GM23338 (cell line): ENCODE measurements at regions not wholly inside any gene's neighbourhood (a gene's known extent, or its start where the extent isn't known, plus 50 kb on each side); places are given as distances from the start of the nearest gene placed in this dataset.

Experiments
- ATAC-seq: fragments of 200-7000 bp; cut with Tn5 transposase; 3 replicates; pipeline ENCODE4 v1.9.1; 2020
- DNase-seq: peaks from one replicate; pipeline ENCODE4 v3.0.0-alpha.2; 2015; ENCODE audit warnings: low spot score
- H2AFZ ChIP-seq: fragments of 200-600 bp; sonication (generic); 2 replicates; pipeline ENCODE4 v1.8.0; 2016; ENCODE audit warnings: antibody characterized with exemption, mild to moderate bottlenecking, moderate library complexity
- H3F3A ChIP-seq: fragments of 200-600 bp; sonication (generic); replicated peaks from 2 replicates; pipeline ENCODE4 v1.8.0; 2017; ENCODE audit warnings: antibody characterized with exemption, mixed run types, low read depth
- H3K27ac ChIP-seq: fragments of 200-600 bp; sonication (generic); 2 replicates; pipeline ENCODE4 v1.6.1; 2016; ENCODE audit warnings: low read depth
- H3K27me3 ChIP-seq: fragments of 200-600 bp; sonication (generic); 2 replicates; pipeline ENCODE4 v1.8.0; 2016; ENCODE audit warnings: mild to moderate bottlenecking, mixed run types, moderate library complexity; ENCODE audit not compliant: insufficient read depth
- H3K36me3 ChIP-seq: fragments of 200-600 bp; sonication (generic); 2 replicates; pipeline ENCODE4 v1.8.0; 2016; ENCODE audit warnings: mild to moderate bottlenecking; ENCODE audit not compliant: insufficient read depth
- H3K4me1 ChIP-seq: fragments of 200-600 bp; sonication (generic); 2 replicates; pipeline ENCODE4 v1.8.0; 2016; ENCODE audit warnings: mild to moderate bottlenecking, moderate library complexity; ENCODE audit not compliant: insufficient read depth
- H3K4me2 ChIP-seq: fragments of 200-600 bp; sonication (generic); 2 replicates; pipeline ENCODE4 v1.7.1; 2017; ENCODE audit warnings: mixed run types
- H3K4me3 ChIP-seq: fragments of 200-600 bp; sonication (generic); 2 replicates; pipeline ENCODE4 v1.6.1; 2016; ENCODE audit warnings: mixed run types
- H3K79me2 ChIP-seq: fragments of 200-600 bp; sonication (generic); replicated peaks from 2 replicates; pipeline ENCODE4 v1.8.0; 2017; ENCODE audit warnings: mild to moderate bottlenecking; ENCODE audit not compliant: insufficient read depth
- H3K9me2 ChIP-seq: fragments of 200-600 bp; sonication (generic); 2 replicates; pipeline ENCODE4 v1.8.0; 2017; ENCODE audit not compliant: insufficient read depth
- H4K20me1 ChIP-seq: fragments of 200-600 bp; sonication (generic); replicated peaks from 2 replicates; pipeline ENCODE4 v1.8.0; 2017; ENCODE audit warnings: mild to moderate bottlenecking; ENCODE audit not compliant: insufficient read depth
- H3K27ac Mint-ChIP-seq: 2 replicates; pipeline ENCODE4 v1.8.0; 2020; ENCODE audit warnings: inconsistent platforms, mild to moderate bottlenecking, moderate library complexity, mixed read lengths
- H3K27me3 Mint-ChIP-seq: 3 replicates; pipeline ENCODE4 v1.8.0; 2022; ENCODE audit warnings: low read depth, mild to moderate bottlenecking, moderate library complexity, mixed read lengths, inconsistent platforms; ENCODE audit not compliant: insufficient read depth, poor library complexity
- H3K36me3 Mint-ChIP-seq: 3 replicates; pipeline ENCODE4 v1.8.0; 2021; ENCODE audit warnings: low read depth, mild to moderate bottlenecking, inconsistent platforms, moderate library complexity, mixed read lengths
- H3K4me1 Mint-ChIP-seq: 3 replicates; pipeline ENCODE4 v1.8.0; 2020; ENCODE audit warnings: mild to moderate bottlenecking, inconsistent platforms, mixed read lengths
- H3K4me3 Mint-ChIP-seq: 3 replicates; pipeline ENCODE4 v1.8.0; 2021; ENCODE audit warnings: moderate library complexity, mild to moderate bottlenecking, inconsistent platforms, mixed read lengths
- H3K9me3 Mint-ChIP-seq: 3 replicates; pipeline ENCODE4 v1.8.0; 2020; ENCODE audit warnings: moderate library complexity, mild to moderate bottlenecking, inconsistent platforms, mixed read lengths
- CREB1 ChIP-seq: fragments of 250-450 bp; sonication (Bioruptor Pico); IDR thresholded peaks from 2 replicates; pipeline ENCODE4 v1.5.0; 2020; ENCODE audit warnings: low read depth, mild to moderate bottlenecking, moderate library complexity
- CTCF ChIP-seq, 2 experiments: fragments of 200-600 bp in 1 of 2; sonication (generic) in 1 of 2; conservative IDR thresholded peaks; 2 replicates each; pipeline versions ENCODE4 v1.5.1 to v1.6.1; 2016 to 2017; ENCODE audit warnings: antibody characterized with exemption in 2 of 2, low read depth in 2 of 2, mild to moderate bottlenecking in 2 of 2, moderate library complexity in 1 of 2
- ETS1 ChIP-seq: IDR thresholded peaks from 2 replicates; pipeline ENCODE4 v1.6.1; 2016; ENCODE audit warnings: antibody characterized with exemption
- EZH2 ChIP-seq: fragments of 200-600 bp; sonication (generic); IDR thresholded peaks from one replicate; pipeline ENCODE4 v1.8.0; 2017; ENCODE audit warnings: antibody characterized with exemption, mild to moderate bottlenecking, low read depth; ENCODE audit not compliant: unreplicated experiment
- EZH2phosphoT487 ChIP-seq: fragments of 200-600 bp; sonication (generic); IDR thresholded peaks from one replicate; pipeline ENCODE4 v1.8.1; 2018; ENCODE audit warnings: antibody characterized with exemption; ENCODE audit not compliant: unreplicated experiment
- JUNB ChIP-seq: IDR thresholded peaks from one replicate; pipeline ENCODE4 v1.6.1; 2016; ENCODE audit warnings: antibody characterized with exemption; ENCODE audit not compliant: unreplicated experiment
- NANOG ChIP-seq: IDR thresholded peaks from 2 replicates; pipeline ENCODE4 v1.6.1; 2016; ENCODE audit warnings: antibody characterized with exemption, borderline replicate concordance
- POLR2AphosphoS5 ChIP-seq: IDR thresholded peaks from 2 replicates; pipeline ENCODE4 v1.6.1; 2016; ENCODE audit warnings: antibody characterized with exemption, low read depth
- REST ChIP-seq: IDR thresholded peaks from one replicate; pipeline ENCODE4 v1.6.1; 2018; ENCODE audit warnings: antibody characterized with exemption; ENCODE audit not compliant: unreplicated experiment
- STAT1 ChIP-seq: IDR thresholded peaks from one replicate; pipeline ENCODE4 v1.6.1; 2016; ENCODE audit warnings: antibody characterized with exemption; ENCODE audit not compliant: unreplicated experiment
- ZNF114 ChIP-seq: fragments of 250-450 bp; sonication (Bioruptor Pico); IDR thresholded peaks from 2 replicates; pipeline ENCODE4 v1.5.0; 2020; ENCODE audit warnings: mild to moderate bottlenecking, moderate library complexity
- ZNF331 ChIP-seq: fragments of 250-450 bp; sonication (Bioruptor Pico); IDR thresholded peaks from 2 replicates; pipeline ENCODE4 v1.5.0; 2020; ENCODE audit warnings: low read depth, mild to moderate bottlenecking, moderate library complexity

- H3K4me2 ChIP-seq = no peak overlapping the region
- H3K9me3 Mint-ChIP-seq = peaks cover 5% of the 10 kb centered on the region; the same call in 2 of the 3 replicates
- H3K27ac Mint-ChIP-seq = no peak overlapping the region
- ATAC-seq (no peak), DNase-seq (no peak)
- H3K36me3 Mint-ChIP-seq = no peaks in the 10 kb centered on the region
- H3K4me3 Mint-ChIP-seq = no peak overlapping the region
- H4K20me1 ChIP-seq = no peaks in the 10 kb centered on the region
- H3K27ac ChIP-seq = no peak overlapping the region
- no peaks in the 10 kb centered on the region for H3K4me1 Mint-ChIP-seq
- 0 out of 2 replicates have a peak, but pooled peaks cover 7% of the 10 kb centered on the region for H3K9me2 ChIP-seq
- no peaks in the 10 kb centered on the region for H3K27me3 ChIP-seq
- no peaks in the 10 kb centered on the region for H3K36me3 ChIP-seq
- TF ChIP-seq STAT1 = no peak
- no peaks in the 10 kb centered on the region for H3K79me2 ChIP-seq
- no peaks in the 10 kb centered on the region for H3K27me3 Mint-ChIP-seq
- no peaks in the 10 kb centered on the region for H3K4me1 ChIP-seq
- H3F3A ChIP-seq = no peaks in the 10 kb centered on the region
- no peak overlapping the region for H3K4me3 ChIP-seq
- no peak overlapping the region for H2AFZ ChIP-seq
These were observed 306.8 kb upstream of the NMUR2 start for GRCh38 chr5:152711801-152712388.

DNA sequence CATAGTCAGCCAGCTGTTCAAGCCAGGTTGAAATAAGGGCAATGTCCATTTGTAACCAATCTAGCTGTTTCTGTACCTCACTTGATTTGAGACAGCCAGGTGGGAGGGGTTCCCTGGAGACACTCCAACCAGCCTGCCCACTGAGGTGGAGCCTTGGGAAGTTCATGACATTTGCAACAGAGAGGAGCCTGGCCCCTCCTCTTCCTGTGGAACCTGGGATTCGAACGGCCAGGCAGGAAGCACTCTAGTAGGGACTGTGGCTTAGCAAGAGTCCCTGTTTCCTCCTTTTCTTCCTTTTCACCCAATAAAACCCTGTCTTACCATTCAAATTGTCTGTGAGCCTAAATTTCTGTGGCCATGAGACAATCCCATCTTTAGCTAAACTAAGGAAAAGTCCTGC is 312.3 kb upstream of the NMUR2 start:
- TF ChIP-seq EZH2 = no peak
- no peak for TF ChIP-seq CREB1 (CRISPR knock-in tag)
- no peak for TF ChIP-seq REST
- no peak for TF ChIP-seq EZH2phosphoT487
- TF ChIP-seq ZNF331 = no peak
- no peak for TF ChIP-seq CTCF (conservative IDR thresholded peaks at IDR 0.05; ENCODE audit: low read depth in 2 of 2)
- TF ChIP-seq ZNF114 (CRISPR knock-in tag) = no peak
- no peak for TF ChIP-seq JUNB
- no peak for TF ChIP-seq STAT1
- TF ChIP-seq ETS1 = no peak
- TF ChIP-seq POLR2AphosphoS5 = no peak
- no peak for TF ChIP-seq NANOG
- H3K27ac ChIP-seq = no peak overlapping the region
- Mint-ChIP-seq H3K9me3 (peaks cover 26% of the 10 kb centered on the region), H3K4me3 (no peak overlapping the region), H3K27ac (no peak overlapping the region), H3K36me3 (peaks cover 5% of the 10 kb centered on the region; the same call in 2 of the 3 replicates), H3K27me3 (peaks cover 2% of the 10 kb centered on the region), H3K4me1 (no peaks in the 10 kb centered on the region)
- ATAC-seq (no peak), DNase-seq (no peak)
- 0 out of 2 replicates have a peak, but pooled peaks cover 3% of the 10 kb centered on the region for H3K9me2 ChIP-seq
- no peaks in the 10 kb centered on the region for H3K4me1 ChIP-seq
- H3F3A ChIP-seq = no peaks in the 10 kb centered on the region
- H3K36me3 ChIP-seq = peaks cover 3% of the 10 kb centered on the region; the same call in 1 of the 2 replicates
- H3K4me2 ChIP-seq = no peak overlapping the region
- H3K79me2 ChIP-seq = no peaks in the 10 kb centered on the region
- no peaks in the 10 kb centered on the region for H4K20me1 ChIP-seq
- H3K4me3 ChIP-seq = no peak overlapping the region
- no peaks in the 10 kb centered on the region for H3K27me3 ChIP-seq
- peak overlapping the region; percentile 72; the same call in 1 of the 2 replicates for H2AFZ ChIP-seq
